ENCODE measurements at regions not wholly inside any gene's neighbourhood (a gene's known extent, or its start where the extent isn't known, plus 50 kb on each side); places are given as distances from the start of the nearest gene placed in this dataset.

DNA sequence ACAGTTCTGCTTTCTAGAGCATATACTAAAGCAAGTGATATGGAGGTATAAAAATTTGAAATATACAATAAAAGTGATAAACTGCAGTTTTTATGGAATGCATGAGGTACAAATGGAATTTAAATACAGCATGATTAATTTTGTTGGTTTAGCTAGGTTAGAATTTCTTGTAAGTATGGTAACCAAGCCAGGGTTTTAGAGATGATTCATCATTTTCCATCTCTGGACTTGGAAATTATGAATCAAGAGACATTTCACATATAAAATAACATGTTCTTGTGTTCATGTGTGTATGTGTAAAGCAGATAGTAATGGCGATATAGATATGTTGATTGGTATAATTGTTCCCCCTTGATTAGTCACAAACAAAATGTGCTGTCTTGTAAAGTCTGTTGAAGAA is 1219.8 kb downstream of the CDH8 start:
- TF ChIP-seq HOXB6 (CRISPR knock-in tag; IDR thresholded peaks at IDR 0.05; ENCODE audit: borderline replicate concordance) (no peak), EZH2 (IDR thresholded peaks at IDR 0.05; ENCODE audit: borderline replicate concordance, low read depth, low read length) (no peak), FOXA1 (IDR thresholded peaks at IDR 0.05; ENCODE audit: borderline replicate concordance) (no peak), TRIM24 (IDR thresholded peaks at IDR 0.05) (no peak)
